Endothelial cell of umbilical vein (primary cell): ENCODE measurements at regions not wholly inside any gene's neighbourhood (a gene's known extent, or its start where the extent isn't known, plus 50 kb on each side); places are given as distances from the start of the nearest gene placed in this dataset.

ENCODE experiments used
- BruUV-seq: library from RNA; stranded (reverse); fragments of 400-500 nt; replicated peaks from 2 replicates; lab custom pipeline; 2021; lab: Mats Ljungman, UMichigan
- CTCF ChIA-PET: fragments of 300-600, 350-600 bp; sonication (Branson Sonifier 250); formaldehyde crosslinking; loops from one replicate; lab custom pipeline; 2021; ENCODE audit warnings: antibody characterized with exemption, inconsistent platforms; lab: Charles Lee
- POLR2A ChIA-PET: fragments of 300-600, 350-600 bp; sonication (Branson Sonifier 250); formaldehyde crosslinking; loops from one replicate; lab custom pipeline; 2021; ENCODE audit warnings: antibody characterized with exemption, inconsistent platforms; lab: Charles Lee
- DNase-seq: peaks from one replicate; pipeline ENCODE4 v3.0.0-alpha.2; 2011; ENCODE audit warnings: low read depth, low spot score
- FAIRE-seq: peaks from 2 replicates; lab custom pipeline; 2011; peaks lifted over from hg19 to GRCh38; lab: Jason Lieb, UNC
- H2AFZ ChIP-seq: 2 replicates; pipeline ENCODE4 v1.6.0; 2012; ENCODE audit warnings: low read depth, low read length, control low read depth, inconsistent platforms
- H3K27ac ChIP-seq: 2 replicates; pipeline ENCODE4 v1.5.1; 2011; ENCODE audit warnings: low read depth, mild to moderate bottlenecking, control low read depth, low read length, moderate library complexity; ENCODE audit not compliant: insufficient read depth
- H3K27me3 ChIP-seq, 2 experiments: 2 replicates each; pipeline versions ENCODE4 v1.6.0 to v1.6.1; 2011; ENCODE audit warnings: low read length in 2 of 2, mixed read lengths in 1 of 2; ENCODE audit not compliant: control insufficient read depth in 2 of 2, insufficient read depth in 2 of 2
- H3K36me3 ChIP-seq, 2 experiments: 2 replicates in 1 of 2; 3 replicates in 1 of 2; pipeline ENCODE4 v1.5.1; 2011; ENCODE audit warnings: low read length in 2 of 2, mild to moderate bottlenecking in 1 of 2, moderate library complexity in 1 of 2; ENCODE audit not compliant: control insufficient read depth in 2 of 2, insufficient read depth in 2 of 2; ENCODE audit errors: extremely low read depth in 1 of 2
- H3K4me1 ChIP-seq: 3 replicates; pipeline ENCODE4 v1.5.1; 2011; ENCODE audit warnings: mild to moderate bottlenecking, low read length; ENCODE audit not compliant: control insufficient read depth, insufficient read depth; ENCODE audit errors: extremely low read depth
- H3K4me2 ChIP-seq: 2 replicates; pipeline ENCODE4 v1.6.1; 2011; ENCODE audit warnings: low read length, control low read depth, mixed read lengths; ENCODE audit not compliant: insufficient read depth
- H3K4me3 ChIP-seq, 3 experiments: fragments of 200-600 bp in 1 of 3; sonication (generic), shearing (Covaris generic) in 1 of 3; replicated peaks in 1 of 3; 2 replicates each; pipeline ENCODE4 v1.5.1; 2011 to 2016; ENCODE audit warnings: control low read depth in 3 of 3, low read length in 3 of 3, mild to moderate bottlenecking in 2 of 3, inconsistent platforms in 1 of 3, low read depth in 1 of 3, moderate library complexity in 1 of 3; ENCODE audit not compliant: insufficient read depth in 1 of 3
- H3K79me2 ChIP-seq: 2 replicates; pipeline ENCODE4 v1.6.0; 2012; ENCODE audit warnings: low read length, inconsistent platforms; ENCODE audit not compliant: control insufficient read depth, insufficient read depth
- H3K9ac ChIP-seq: replicated peaks from 2 replicates; pipeline ENCODE3; 2011; ENCODE audit warnings: low read length, control low read depth; ENCODE audit not compliant: insufficient read depth; ENCODE audit errors: extremely low read depth
- H3K9me1 ChIP-seq: replicated peaks from 3 replicates; pipeline ENCODE4 v1.6.0; 2011; ENCODE audit warnings: mild to moderate bottlenecking, low read length; ENCODE audit not compliant: control insufficient read depth, insufficient read depth; ENCODE audit errors: extremely low read depth
- H3K9me3 ChIP-seq: replicated peaks from 2 replicates; pipeline ENCODE4 v1.5.1; 2012; ENCODE audit warnings: low read length, inconsistent platforms; ENCODE audit not compliant: control insufficient read depth, insufficient read depth
- H4K20me1 ChIP-seq: replicated peaks from 2 replicates; pipeline ENCODE3; 2011; ENCODE audit warnings: mild to moderate bottlenecking, low read length; ENCODE audit not compliant: control insufficient read depth, insufficient read depth; ENCODE audit errors: extremely low read depth
- CTCF ChIP-seq, 2 donors: IDR thresholded peaks; 1 replicate in 1 of 2; 2 replicates in 1 of 2; pipeline ENCODE4 v1.5.1; 2011; ENCODE audit warnings: low read length in 2 of 2, mild to moderate bottlenecking in 2 of 2, moderate library complexity in 2 of 2, control low read depth in 1 of 2, inconsistent platforms in 1 of 2, low read depth in 1 of 2; ENCODE audit not compliant: insufficient read depth in 1 of 2; ENCODE audit errors: extremely low read depth in 1 of 2
- EZH2 ChIP-seq: IDR thresholded peaks from 2 replicates; pipeline ENCODE4 v1.6.1; 2012; ENCODE audit warnings: borderline replicate concordance, low read depth, mild to moderate bottlenecking, moderate library complexity, low read length, inconsistent platforms; ENCODE audit not compliant: severe bottlenecking
- FOS ChIP-seq: IDR thresholded peaks from 2 replicates; pipeline ENCODE4 v1.6.1; 2011; ENCODE audit warnings: mild to moderate bottlenecking, low read length, moderate library complexity, borderline replicate concordance; ENCODE audit not compliant: insufficient read depth
- GATA2 ChIP-seq: IDR thresholded peaks from 2 replicates; pipeline ENCODE4 v1.7.0; 2011; ENCODE audit warnings: low read depth, mild to moderate bottlenecking, moderate library complexity, mixed read lengths, low read length; ENCODE audit not compliant: insufficient read length, insufficient read depth
- JUN ChIP-seq: IDR thresholded peaks from 2 replicates; pipeline ENCODE4 v1.6.1; 2011; ENCODE audit warnings: borderline replicate concordance, low read depth; ENCODE audit not compliant: insufficient read length, insufficient read depth
- MAX ChIP-seq: IDR thresholded peaks from 2 replicates; pipeline ENCODE4 v1.6.1; 2011; ENCODE audit not compliant: insufficient read depth, insufficient read length
- MYC ChIP-seq: IDR thresholded peaks from one replicate; pipeline ENCODE4 v1.6.1; 2011; ENCODE audit warnings: mild to moderate bottlenecking, low read depth, low read length
- POLR2A ChIP-seq: IDR thresholded peaks from 2 replicates; pipeline ENCODE4 v1.6.1; 2012; ENCODE audit warnings: low read depth, mild to moderate bottlenecking, control low read depth, low read length
- POLR2AphosphoS5 ChIP-seq: IDR thresholded peaks from 2 replicates; pipeline ENCODE4 v1.6.1; 2012; ENCODE audit warnings: low read depth, mild to moderate bottlenecking, control low read depth, low read length, moderate library complexity; ENCODE audit not compliant: insufficient read depth
- dilution Hi-C: fragments of 300-500 bp; cut with MboI; formaldehyde crosslinking; loops from one replicate; pipeline ENCODE4 v1.15.0; 2019; ENCODE audit warnings: low sequenced_read_pairs; ENCODE audit not compliant: extremely low pct_ligation_motif_present
- intact Hi-C: fragments of 100-400 bp; cut with micrococcal nuclease; formaldehyde crosslinking; loops from one replicate; pipeline ENCODE4 v1.10.0; 2022

- dilution Hi-C loops (no loop called here), intact Hi-C loops (no loop called here)
- DNase-seq (no peak), FAIRE-seq (no peak)
- ChIA-PET CTCF (interaction anchor here (0.9 to 1.0 kb wide), 2 partner anchors 11 kb away, joined by 3 read pairs; no protein-coding TSS in a partner anchor), POLR2A (no interaction called here)
- no peaks in the 10 kb centered on the region for H3K36me3 ChIP-seq
- no peak overlapping the region for H2AFZ ChIP-seq
- H3K27me3 ChIP-seq, result no peaks in the 10 kb centered on the region
- H3K9me3 ChIP-seq, result no peaks in the 10 kb centered on the region
- H3K9me1 ChIP-seq, result no peaks in the 10 kb centered on the region
- TF ChIP-seq FOS (no peak), MAX (no peak), EZH2 (no peak), CTCF (IDR thresholded peaks at IDR 0.05; ENCODE audit: extremely low read depth in 1 of 2, insufficient read depth in 1 of 2, low read depth in 1 of 2, low read length in 2 of 2) (no peak), POLR2A (no peak)
- no peak overlapping the region for H3K9ac ChIP-seq
- H4K20me1 ChIP-seq, result no peaks in the 10 kb centered on the region
- H3K4me3 ChIP-seq, result no peak overlapping the region
- H3K27ac ChIP-seq, result no peak overlapping the region
- no peaks in the 10 kb centered on the region for H3K4me1 ChIP-seq
- H3K79me2 ChIP-seq, result no peaks in the 10 kb centered on the region
- no TSS peak for BruUV-seq
- H3K4me2 ChIP-seq, result no peak overlapping the region
Observed at GRCh38 chr7:46927131-46927810, 654.6 kb downstream of the TNS3 start.

- no peaks in the 10 kb centered on the region for H3K9me1 ChIP-seq
- H3K36me3 ChIP-seq, result no peaks in the 10 kb centered on the region
- no peak for FAIRE-seq
- no peaks in the 10 kb centered on the region for H3K4me1 ChIP-seq
- no peaks in the 10 kb centered on the region for H3K9me3 ChIP-seq
- no peaks in the 10 kb centered on the region for H3K27me3 ChIP-seq
- H3K9ac ChIP-seq, result no peak overlapping the region
- H3K27ac ChIP-seq, result no peak overlapping the region
- no peak overlapping the region for H3K4me2 ChIP-seq
- TF ChIP-seq FOS, result no peak
- no peak for TF ChIP-seq EZH2
- no peak for TF ChIP-seq JUN
- no peak for TF ChIP-seq MAX
- TF ChIP-seq MYC, result no peak
- no peak for TF ChIP-seq CTCF (IDR thresholded peaks at IDR 0.05; ENCODE audit: extremely low read depth in 1 of 2, insufficient read depth in 1 of 2, low read depth in 1 of 2, low read length in 2 of 2)
- no peak for TF ChIP-seq POLR2A
- no peak for TF ChIP-seq POLR2AphosphoS5
- TF ChIP-seq GATA2, result no peak
- ChIA-PET CTCF (interaction anchor here (0.6 to 1.3 kb wide), 2 partner anchors 11 to 34 kb away, joined by 3 read pairs; no protein-coding TSS in a partner anchor), POLR2A (no interaction called here)
- intact Hi-C loops, result no loop called here
- no peaks in the 10 kb centered on the region for H4K20me1 ChIP-seq
- H3K4me3 ChIP-seq, result no peak overlapping the region
- H3K79me2 ChIP-seq, result no peaks in the 10 kb centered on the region
- dilution Hi-C loops, result no loop called here
- DNase-seq, result no peak
- no TSS peak for BruUV-seq
- no peak overlapping the region for H2AFZ ChIP-seq
Observed at GRCh38 chr7:46916581-46916980, 665.3 kb downstream of the TNS3 start.
